Trophoblast cell (in vitro differentiated cells and primary cell): ENCODE measurements at regions not wholly inside any gene's neighbourhood (a gene's known extent, or its start where the extent isn't known, plus 50 kb on each side); places are given as distances from the start of the nearest gene placed in this dataset.
"Not testable (repeated sequence)": the region's sequence is repeated elsewhere in the genome, so short reads cannot be mapped to it uniquely, and the experiment has no call there.

ENCODE experiments used
- DNase-seq, 2 donors: peaks; one replicate each; pipeline ENCODE4 v3.0.0-alpha.2; 2016
- H2AFZ ChIP-seq: 2 replicates; pipeline ENCODE4 v1.6.1; 2013; ENCODE audit warnings: low read length, moderate library complexity, mild to moderate bottlenecking; ENCODE audit not compliant: insufficient read depth, poor library complexity
- H2AK5ac ChIP-seq: 2 replicates; pipeline ENCODE4 v1.6.1; 2013; ENCODE audit warnings: mild to moderate bottlenecking, low read length
- H2BK120ac ChIP-seq: 2 replicates; pipeline ENCODE4 v1.6.1; 2013; ENCODE audit warnings: low read length, mild to moderate bottlenecking, moderate library complexity; ENCODE audit not compliant: insufficient read depth, poor library complexity
- H2BK12ac ChIP-seq: 2 replicates; pipeline ENCODE4 v1.6.1; 2013; ENCODE audit warnings: mild to moderate bottlenecking, low read length, moderate library complexity
- H2BK5ac ChIP-seq: 2 replicates; pipeline ENCODE4 v1.6.1; 2013; ENCODE audit warnings: low read length, low read depth, moderate library complexity, mild to moderate bottlenecking; ENCODE audit not compliant: poor library complexity
- H3K14ac ChIP-seq: 2 replicates; pipeline ENCODE4 v1.6.1; 2013; ENCODE audit warnings: mild to moderate bottlenecking, low read length
- H3K18ac ChIP-seq: 2 replicates; pipeline ENCODE4 v1.6.1; 2013; ENCODE audit warnings: mild to moderate bottlenecking, low read length
- H3K23ac ChIP-seq: 2 replicates; pipeline ENCODE4 v1.6.1; 2013; ENCODE audit warnings: low read length
- H3K27ac ChIP-seq: 2 replicates; pipeline ENCODE4 v1.5.1; 2013; ENCODE audit warnings: low read depth, mild to moderate bottlenecking, inconsistent platforms, low read length, moderate library complexity
- H3K27me3 ChIP-seq: 2 replicates; pipeline ENCODE4 v1.6.1; 2013; ENCODE audit warnings: inconsistent platforms, mild to moderate bottlenecking, low read length, moderate library complexity; ENCODE audit not compliant: insufficient read depth
- H3K36me3 ChIP-seq, 2 experiments: 1 replicate in 1 of 2; 2 replicates in 1 of 2; pipeline ENCODE4 v1.6.1; 2013; ENCODE audit warnings: low read length in 2 of 2, mild to moderate bottlenecking in 2 of 2, moderate library complexity in 1 of 2; ENCODE audit not compliant: insufficient read depth in 2 of 2, control insufficient read depth in 1 of 2
- H3K4ac ChIP-seq: 2 replicates; pipeline ENCODE4 v1.6.1; 2013; ENCODE audit warnings: low read depth, mild to moderate bottlenecking, low read length, moderate library complexity
- H3K4me1 ChIP-seq, 2 experiments: 1 replicate in 1 of 2; 2 replicates in 1 of 2; pipeline ENCODE4 v1.6.1; 2013; ENCODE audit warnings: low read length in 2 of 2, mild to moderate bottlenecking in 2 of 2, moderate library complexity in 1 of 2; ENCODE audit not compliant: insufficient read depth in 2 of 2, control insufficient read depth in 1 of 2
- H3K4me2 ChIP-seq: 2 replicates; pipeline ENCODE4 v1.6.1; 2013; ENCODE audit warnings: inconsistent platforms, mild to moderate bottlenecking, low read length, moderate library complexity
- H3K4me3 ChIP-seq: 2 replicates; pipeline ENCODE4 v1.5.1; 2013; ENCODE audit warnings: mild to moderate bottlenecking, low read depth, low read length, inconsistent platforms
- H3K79me1 ChIP-seq: one replicate; pipeline ENCODE4 v1.6.1; 2013; ENCODE audit warnings: low read length
- H3K79me2 ChIP-seq: 2 replicates; pipeline ENCODE4 v1.6.1; 2013; ENCODE audit warnings: low read length, mild to moderate bottlenecking; ENCODE audit not compliant: control insufficient read depth, insufficient read depth, poor library complexity
- H3K9ac ChIP-seq: 2 replicates; pipeline ENCODE4 v1.6.1; 2013; ENCODE audit warnings: mild to moderate bottlenecking, low read length
- H3K9me3 ChIP-seq: 2 replicates; pipeline ENCODE4 v1.6.1; 2013; ENCODE audit warnings: low read depth, mild to moderate bottlenecking, control low read depth, inconsistent platforms, low read length; ENCODE audit not compliant: insufficient read depth
- H4K12ac ChIP-seq: 2 replicates; pipeline ENCODE4 v1.6.1; 2013; ENCODE audit warnings: low read depth, mild to moderate bottlenecking, low read length, moderate library complexity
- H4K8ac ChIP-seq: 2 replicates; pipeline ENCODE4 v1.6.1; 2013; ENCODE audit warnings: low read depth, mild to moderate bottlenecking, low read length, moderate library complexity
- H4K91ac ChIP-seq: one replicate; pipeline ENCODE4 v1.6.1; 2013; ENCODE audit warnings: low read depth, mild to moderate bottlenecking, low read length, moderate library complexity
- WGBS: extraction: QIAGEN DNeasy Blood & Tissue Kit; methylation state at CpG from one replicate; pipeline ENCODE4 v1.1.7; 2013; ENCODE audit warnings: missing lambda C conversion rate; ENCODE audit not compliant: insufficient read length, insufficient coverage; ENCODE audit errors: extremely low coverage; 5-methylcytosine and 5-hydroxymethylcytosine counted together

DNA sequence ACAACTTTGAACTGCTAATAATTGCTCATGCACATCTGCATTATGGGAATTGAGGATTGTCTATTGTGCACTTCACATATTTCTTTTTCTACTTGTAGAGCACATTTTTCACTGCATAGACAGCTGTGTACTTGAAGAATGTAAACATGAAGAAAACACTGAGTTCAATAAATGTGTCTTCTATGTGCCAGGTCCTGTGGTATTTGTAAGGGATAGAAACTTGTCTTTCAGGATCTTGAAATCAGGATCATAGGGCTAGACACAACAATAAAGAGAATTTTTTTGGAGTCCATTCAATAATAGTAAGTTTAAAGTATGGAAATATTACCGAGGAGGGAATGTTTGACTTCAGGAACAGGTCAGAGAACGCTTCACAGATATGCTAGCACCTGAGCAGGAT is 66.6 kb upstream of the AGTPBP1 start:
- not testable (repeated sequence) for H3K4me2 ChIP-seq, H3K4me3 ChIP-seq, H3K23ac ChIP-seq, H2BK12ac ChIP-seq, H3K9me3 ChIP-seq, H3K14ac ChIP-seq, H3K18ac ChIP-seq, H2AFZ ChIP-seq, H2AK5ac ChIP-seq, H2BK5ac ChIP-seq, H3K27ac ChIP-seq, H3K9ac ChIP-seq, H3K79me2 ChIP-seq, H3K79me1 ChIP-seq, H2BK120ac ChIP-seq, H4K12ac ChIP-seq, H4K8ac ChIP-seq, H3K4me1 ChIP-seq, H3K36me3 ChIP-seq, H3K27me3 ChIP-seq, H4K91ac ChIP-seq, H3K4ac ChIP-seq
- WGBS = no CpG with 5 or more reads among the region's 2 CpGs
- DNase-seq = peak in 1 of 2 donors; percentile 25

DNA sequence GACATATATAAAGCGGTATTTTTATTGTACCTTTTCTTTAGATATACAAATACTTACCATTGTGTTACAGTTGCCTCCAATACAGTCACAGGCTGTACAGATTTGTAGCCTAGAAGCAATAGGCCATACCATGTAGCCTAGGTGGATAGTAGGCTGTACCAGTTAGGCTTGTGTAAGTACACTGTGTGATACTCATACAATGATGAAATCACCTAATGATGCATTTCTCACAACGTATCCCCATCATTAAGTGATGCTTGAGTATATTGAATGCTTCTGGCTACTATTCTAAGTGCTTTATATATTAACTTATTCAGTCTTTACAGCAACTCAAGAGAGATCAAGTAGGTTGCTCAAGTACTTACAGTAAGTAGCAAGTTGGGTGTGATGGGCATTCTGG is 71.6 kb upstream of the AGTPBP1 start:
- H3K4me3 ChIP-seq, H3K4me1 ChIP-seq, H4K91ac ChIP-seq, H3K4me2 ChIP-seq, H3K9me3 ChIP-seq, H3K79me2 ChIP-seq, H2BK120ac ChIP-seq, H3K9ac ChIP-seq, H3K27ac ChIP-seq, H3K4ac ChIP-seq, DNase-seq, H2AFZ ChIP-seq, H4K8ac ChIP-seq, H2BK5ac ChIP-seq, H2AK5ac ChIP-seq, H2BK12ac ChIP-seq, H3K36me3 ChIP-seq, H4K12ac ChIP-seq, H3K14ac ChIP-seq, H3K79me1 ChIP-seq, H3K18ac ChIP-seq, H3K27me3 ChIP-seq, H3K23ac ChIP-seq: not testable (repeated sequence)
- no CpG with 5 or more reads among the region's 2 CpGs for WGBS

DNA sequence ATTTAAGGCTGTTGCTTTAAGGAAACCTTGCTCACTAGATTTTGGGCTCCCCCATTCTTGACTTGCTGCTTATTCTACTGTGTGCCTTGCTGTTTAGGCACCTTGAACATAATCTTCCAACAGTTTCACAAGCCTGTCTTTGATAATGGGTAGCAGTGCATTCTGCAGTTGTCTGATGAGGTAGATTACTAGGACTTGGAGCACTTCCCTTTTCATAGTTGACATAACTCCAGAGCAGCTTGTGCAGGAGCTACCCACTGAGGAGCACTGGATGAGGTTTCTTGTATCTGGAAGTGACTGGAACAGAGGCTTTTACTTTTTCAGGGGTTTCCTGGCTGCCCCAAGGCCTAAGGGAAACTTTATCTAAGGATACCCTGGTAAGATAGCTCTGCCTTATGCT is 73.0 kb upstream of the AGTPBP1 start:
- not testable (repeated sequence) for H3K4me2 ChIP-seq, H2AFZ ChIP-seq, H2BK5ac ChIP-seq, H3K18ac ChIP-seq, H3K27me3 ChIP-seq, H2AK5ac ChIP-seq, DNase-seq, H3K23ac ChIP-seq, H3K4me1 ChIP-seq, H4K12ac ChIP-seq, H3K27ac ChIP-seq, H4K8ac ChIP-seq, H3K79me1 ChIP-seq, H3K14ac ChIP-seq, H3K4me3 ChIP-seq, H3K9me3 ChIP-seq, H3K4ac ChIP-seq, H2BK120ac ChIP-seq, H2BK12ac ChIP-seq, H3K79me2 ChIP-seq, H4K91ac ChIP-seq, H3K36me3 ChIP-seq, H3K9ac ChIP-seq

DNA sequence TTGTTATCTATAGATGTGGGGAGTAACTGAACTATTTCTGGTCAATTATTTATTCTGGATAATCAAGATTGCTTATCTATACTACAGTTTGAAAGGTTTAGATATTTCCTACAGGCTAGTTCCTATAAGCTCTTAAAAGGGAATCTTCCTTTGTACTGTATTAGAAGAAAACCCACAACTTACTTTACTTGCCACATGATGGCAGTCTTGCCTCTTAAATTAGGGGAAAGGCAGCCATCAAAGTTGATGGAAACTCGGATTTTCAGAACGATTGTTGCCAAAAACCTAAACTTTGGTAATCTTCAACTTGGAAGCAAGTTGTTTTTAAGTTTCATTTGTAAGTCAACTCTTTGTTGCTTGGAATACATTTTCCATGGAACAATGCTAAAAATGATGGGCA is 77.2 kb upstream of the AGTPBP1 start:
- peak; percentile 1 to 30 for DNase-seq
- H3K4ac ChIP-seq, H3K14ac ChIP-seq, H3K9me3 ChIP-seq, H3K4me2 ChIP-seq, H3K27me3 ChIP-seq, H2AFZ ChIP-seq, H2AK5ac ChIP-seq, H3K4me3 ChIP-seq, H3K27ac ChIP-seq, H4K8ac ChIP-seq, H4K12ac ChIP-seq, H3K36me3 ChIP-seq, H3K23ac ChIP-seq, H3K9ac ChIP-seq, H2BK5ac ChIP-seq, H3K79me2 ChIP-seq, H4K91ac ChIP-seq, H3K18ac ChIP-seq, H2BK12ac ChIP-seq, H3K79me1 ChIP-seq, H3K4me1 ChIP-seq, H2BK120ac ChIP-seq: not testable (repeated sequence)
- WGBS = no CpG with 5 or more reads among the region's 2 CpGs

DNA sequence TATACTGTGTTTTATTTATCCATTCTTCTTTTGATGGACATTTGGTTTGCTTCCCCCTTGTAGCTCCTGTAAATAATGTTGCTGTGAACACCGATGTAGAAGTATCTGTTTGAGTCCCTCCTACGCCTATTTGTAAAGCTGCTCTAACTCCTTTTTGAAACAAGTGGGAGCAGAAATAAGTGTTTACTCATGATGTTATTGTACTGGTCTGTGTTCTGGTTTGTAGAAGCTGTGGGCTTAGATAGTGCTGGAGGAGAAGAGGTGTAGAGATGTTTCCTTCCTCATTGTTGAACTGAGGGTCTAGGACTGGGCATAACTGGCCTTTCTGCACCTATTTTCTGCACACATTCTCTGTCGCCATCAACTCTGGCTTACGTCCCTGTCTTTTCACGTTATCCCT is 78.8 kb upstream of the AGTPBP1 start:
- H3K4me1 ChIP-seq, H3K9ac ChIP-seq, DNase-seq, H3K23ac ChIP-seq, H2AK5ac ChIP-seq, H3K36me3 ChIP-seq, H3K27ac ChIP-seq, H3K18ac ChIP-seq, H4K12ac ChIP-seq, H2BK120ac ChIP-seq, H4K8ac ChIP-seq, H3K4me2 ChIP-seq, H3K79me2 ChIP-seq, H2BK12ac ChIP-seq, H3K4me3 ChIP-seq, H3K4ac ChIP-seq, H3K9me3 ChIP-seq, H3K27me3 ChIP-seq, H3K14ac ChIP-seq, H3K79me1 ChIP-seq, H4K91ac ChIP-seq, H2AFZ ChIP-seq, H2BK5ac ChIP-seq: not testable (repeated sequence)
- WGBS = no CpG with 5 or more reads among the region's 5 CpGs
